Stomach (tissue), 4 donors: ENCODE measurements at regions not wholly inside any gene's neighbourhood (a gene's known extent, or its start where the extent isn't known, plus 50 kb on each side); places are given as distances from the start of the nearest gene placed in this dataset.

Experiments
- POLR2A ChIP-seq, 4 donors: fragments of 450-650 bp; IDR thresholded peaks; one replicate each; pipeline ENCODE4 v1.6.1; 2016; ENCODE audit warnings: antibody characterized with exemption in 4 of 4, control low read depth in 2 of 4, mild to moderate bottlenecking in 1 of 4, moderate library complexity in 1 of 4
- POLR2AphosphoS5 ChIP-seq, 3 donors: sonication (generic); formaldehyde crosslinking; IDR thresholded peaks; one replicate each; pipeline ENCODE4 v1.6.1; 2016; ENCODE audit warnings: antibody characterized with exemption in 3 of 3
- TF ChIP-seq, protein P1 (sequence below), 7 experiments: fragments of 450-650 bp in 4 of 7; fragments of 200-600 bp in 3 of 7; sonication (generic) in 3 of 7; IDR thresholded peaks; one replicate each; pipeline ENCODE4 v1.5.1; 2016 to 2019; ENCODE audit warnings: antibody characterized with exemption in 7 of 7, control low read depth in 2 of 7, mild to moderate bottlenecking in 1 of 7

DNA sequence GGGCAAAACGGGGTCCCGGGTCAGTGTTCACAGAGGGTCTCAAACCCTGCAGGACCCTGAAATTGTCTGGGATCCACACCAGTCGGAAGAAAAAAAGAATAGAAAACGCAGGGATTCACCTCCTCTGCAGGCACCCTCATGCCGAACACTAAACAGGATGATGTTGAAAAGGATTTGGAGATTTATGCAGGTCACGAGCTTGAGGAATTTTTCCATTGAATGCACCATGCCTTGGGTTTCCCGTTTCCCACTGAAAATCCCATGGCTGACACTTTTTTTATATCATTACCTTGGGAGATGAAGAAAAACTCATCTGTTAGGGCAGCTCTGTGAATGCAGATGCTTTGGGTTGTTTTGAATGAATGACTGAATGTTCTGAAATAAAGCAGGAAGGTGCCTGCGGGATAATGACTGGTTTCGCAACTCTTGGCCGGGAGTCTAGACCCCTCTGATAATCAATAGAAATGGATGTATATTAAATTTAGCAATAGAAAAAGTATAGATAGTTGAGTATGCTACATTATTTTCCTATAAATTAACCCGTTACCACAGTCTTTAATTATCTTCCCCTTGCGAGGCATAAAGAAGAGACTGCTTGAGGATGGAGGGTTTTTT, 147.5 kb upstream of the AFDN start:
- TF ChIP-seq, protein P1, sequence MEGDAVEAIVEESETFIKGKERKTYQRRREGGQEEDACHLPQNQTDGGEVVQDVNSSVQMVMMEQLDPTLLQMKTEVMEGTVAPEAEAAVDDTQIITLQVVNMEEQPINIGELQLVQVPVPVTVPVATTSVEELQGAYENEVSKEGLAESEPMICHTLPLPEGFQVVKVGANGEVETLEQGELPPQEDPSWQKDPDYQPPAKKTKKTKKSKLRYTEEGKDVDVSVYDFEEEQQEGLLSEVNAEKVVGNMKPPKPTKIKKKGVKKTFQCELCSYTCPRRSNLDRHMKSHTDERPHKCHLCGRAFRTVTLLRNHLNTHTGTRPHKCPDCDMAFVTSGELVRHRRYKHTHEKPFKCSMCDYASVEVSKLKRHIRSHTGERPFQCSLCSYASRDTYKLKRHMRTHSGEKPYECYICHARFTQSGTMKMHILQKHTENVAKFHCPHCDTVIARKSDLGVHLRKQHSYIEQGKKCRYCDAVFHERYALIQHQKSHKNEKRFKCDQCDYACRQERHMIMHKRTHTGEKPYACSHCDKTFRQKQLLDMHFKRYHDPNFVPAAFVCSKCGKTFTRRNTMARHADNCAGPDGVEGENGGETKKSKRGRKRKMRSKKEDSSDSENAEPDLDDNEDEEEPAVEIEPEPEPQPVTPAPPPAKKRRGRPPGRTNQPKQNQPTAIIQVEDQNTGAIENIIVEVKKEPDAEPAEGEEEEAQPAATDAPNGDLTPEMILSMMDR (IDR thresholded peaks at IDR 0.05), result no peak
- TF ChIP-seq POLR2A (IDR thresholded peaks at IDR 0.05) (no peak), POLR2AphosphoS5 (IDR thresholded peaks at IDR 0.05) (no peak)
